ENCODE measurements at regions not wholly inside any gene's neighbourhood (a gene's known extent, or its start where the extent isn't known, plus 50 kb on each side); places are given as distances from the start of the nearest gene placed in this dataset.

DNA sequence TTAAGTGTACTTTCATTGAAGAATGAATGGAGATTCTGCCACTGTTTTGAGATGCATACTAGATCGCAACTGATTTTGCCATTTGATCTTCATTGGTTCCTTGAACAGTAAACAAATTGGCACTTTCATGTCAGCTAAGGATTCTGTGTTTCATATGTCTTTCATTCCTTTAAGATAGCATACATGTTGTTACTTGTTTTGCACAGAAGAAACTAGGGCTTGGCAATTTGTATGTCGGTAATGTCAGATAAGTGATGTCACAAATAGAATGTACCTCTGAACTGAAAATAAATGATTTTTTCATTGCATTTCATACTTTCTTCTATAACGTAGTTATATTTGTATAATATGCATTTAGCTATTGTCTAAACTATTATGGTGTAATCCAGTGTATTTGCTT lies 73.2 kb upstream of the TENM3 start:
- Mint-ChIP-seq H3K4me1 (peaks cover 15% of the 10 kb centered on the region), H3K27ac (peak overlapping the region in 1 of 3 experiments; percentile 10), H3K4me3 (no peak overlapping the region), H3K27me3 (ENCODE audit: low read depth) (no peaks in the 10 kb centered on the region), H3K9me3 (no peaks in the 10 kb centered on the region), H3K36me3 (ENCODE audit: low read depth) (peaks cover 4% of the 10 kb centered on the region)
- TF ChIP-seq, protein P1, sequence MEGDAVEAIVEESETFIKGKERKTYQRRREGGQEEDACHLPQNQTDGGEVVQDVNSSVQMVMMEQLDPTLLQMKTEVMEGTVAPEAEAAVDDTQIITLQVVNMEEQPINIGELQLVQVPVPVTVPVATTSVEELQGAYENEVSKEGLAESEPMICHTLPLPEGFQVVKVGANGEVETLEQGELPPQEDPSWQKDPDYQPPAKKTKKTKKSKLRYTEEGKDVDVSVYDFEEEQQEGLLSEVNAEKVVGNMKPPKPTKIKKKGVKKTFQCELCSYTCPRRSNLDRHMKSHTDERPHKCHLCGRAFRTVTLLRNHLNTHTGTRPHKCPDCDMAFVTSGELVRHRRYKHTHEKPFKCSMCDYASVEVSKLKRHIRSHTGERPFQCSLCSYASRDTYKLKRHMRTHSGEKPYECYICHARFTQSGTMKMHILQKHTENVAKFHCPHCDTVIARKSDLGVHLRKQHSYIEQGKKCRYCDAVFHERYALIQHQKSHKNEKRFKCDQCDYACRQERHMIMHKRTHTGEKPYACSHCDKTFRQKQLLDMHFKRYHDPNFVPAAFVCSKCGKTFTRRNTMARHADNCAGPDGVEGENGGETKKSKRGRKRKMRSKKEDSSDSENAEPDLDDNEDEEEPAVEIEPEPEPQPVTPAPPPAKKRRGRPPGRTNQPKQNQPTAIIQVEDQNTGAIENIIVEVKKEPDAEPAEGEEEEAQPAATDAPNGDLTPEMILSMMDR (IDR thresholded peaks at IDR 0.05; ENCODE audit: unreplicated experiment in 3 of 3), result no peak

DNA sequence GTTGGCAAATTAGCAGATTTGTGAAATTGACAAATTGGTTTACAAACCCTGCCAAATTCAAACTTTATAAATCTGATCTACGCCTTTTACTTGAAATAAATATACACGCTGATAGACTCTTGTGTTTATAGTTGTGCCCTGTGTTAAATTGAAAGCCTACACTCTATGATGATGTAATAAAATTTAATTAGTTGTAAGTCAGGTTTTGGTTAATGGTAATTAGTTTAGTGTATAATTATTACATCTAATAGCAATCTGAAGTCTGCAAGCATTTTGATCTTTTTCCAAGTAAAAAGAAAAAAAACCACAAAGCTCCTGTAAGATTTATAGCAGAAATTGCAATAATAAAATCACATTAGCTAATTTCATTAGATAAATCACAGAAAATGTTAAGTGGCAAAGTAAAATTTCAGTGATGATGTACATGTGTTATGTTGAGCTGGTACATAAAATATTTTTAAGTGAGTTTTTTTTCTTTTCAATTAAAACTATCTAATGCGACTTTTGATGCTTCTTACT lies 72.7 kb upstream of the TENM3 start:
- TF ChIP-seq, protein P1 (IDR thresholded peaks at IDR 0.05; ENCODE audit: unreplicated experiment in 3 of 3), result no peak
- Mint-ChIP-seq H3K27me3 (ENCODE audit: low read depth) (no peaks in the 10 kb centered on the region), H3K9me3 (no peaks in the 10 kb centered on the region), H3K4me3 (no peak overlapping the region), H3K36me3 (ENCODE audit: low read depth) (peaks cover 4% of the 10 kb centered on the region), H3K27ac (no peak overlapping the region), H3K4me1 (peaks cover 15% of the 10 kb centered on the region)

DNA sequence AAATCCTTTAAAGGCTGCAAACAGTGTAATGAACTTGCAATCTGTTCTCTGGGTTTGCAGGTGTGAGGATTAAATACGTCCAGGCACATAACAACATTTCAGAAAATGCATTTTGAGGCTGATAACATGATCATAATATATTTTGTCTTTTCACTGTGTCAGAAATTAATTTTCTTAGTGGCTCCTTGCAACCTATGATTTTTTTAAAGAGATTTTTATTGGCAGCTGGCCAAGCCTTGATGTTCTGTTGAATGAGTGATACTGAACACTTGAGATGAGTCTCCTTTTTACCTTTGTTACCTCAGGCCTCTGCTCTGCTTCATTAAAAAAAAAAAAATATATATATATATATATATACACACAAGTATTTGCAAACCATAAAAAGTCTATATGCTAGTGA lies 68.2 kb upstream of the TENM3 start:
- Mint-ChIP-seq H3K4me1 (peaks cover 22% of the 10 kb centered on the region), H3K27ac (no peak overlapping the region), H3K27me3 (ENCODE audit: low read depth) (no peaks in the 10 kb centered on the region), H3K4me3 (no peak overlapping the region), H3K36me3 (ENCODE audit: low read depth) (no peaks in the 10 kb centered on the region), H3K9me3 (no peaks in the 10 kb centered on the region)
- TF ChIP-seq, protein P1 (IDR thresholded peaks at IDR 0.05; ENCODE audit: unreplicated experiment in 3 of 3), result no peak

DNA sequence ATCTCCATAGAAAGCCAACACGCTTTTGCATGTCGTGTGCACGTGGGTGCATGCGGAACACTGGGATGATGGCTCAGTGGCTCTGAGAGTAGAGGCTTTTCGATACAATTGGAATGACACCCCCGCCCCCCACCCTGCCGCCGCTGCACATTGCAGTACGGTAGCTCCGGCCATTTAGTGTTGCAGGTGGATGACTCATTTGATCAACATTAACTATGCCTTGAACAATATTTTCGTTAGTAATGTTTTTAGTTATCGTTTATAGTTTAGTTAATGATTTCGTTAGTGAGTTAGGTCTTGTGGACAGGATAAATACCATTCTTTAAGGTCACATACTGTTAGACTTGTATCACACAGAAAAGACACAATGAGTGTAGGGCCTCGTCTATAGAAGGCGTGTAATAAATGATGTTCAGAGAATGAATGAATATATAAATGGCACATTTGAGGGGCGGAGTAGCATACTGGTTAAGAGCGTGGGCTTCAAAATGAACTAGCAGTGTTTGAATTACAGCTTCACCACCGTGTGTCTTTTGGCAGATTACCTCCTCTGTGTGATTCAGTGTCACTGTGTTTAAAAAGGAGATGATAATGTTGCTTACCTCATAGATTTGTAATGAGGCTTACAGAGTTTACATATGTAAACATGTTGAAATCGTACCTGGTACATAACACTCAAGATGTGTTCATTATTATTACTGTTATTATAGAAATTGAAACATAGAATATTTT lies 67.2 kb upstream of the TENM3 start:
- Mint-ChIP-seq H3K27me3 (ENCODE audit: low read depth) (no peaks in the 10 kb centered on the region), H3K9me3 (no peaks in the 10 kb centered on the region), H3K4me1 (peaks cover 22% of the 10 kb centered on the region), H3K4me3 (no peak overlapping the region), H3K27ac (no peak overlapping the region), H3K36me3 (ENCODE audit: low read depth) (no peaks in the 10 kb centered on the region)
- TF ChIP-seq, protein P1 (IDR thresholded peaks at IDR 0.05; ENCODE audit: unreplicated experiment in 3 of 3), result no peak

DNA sequence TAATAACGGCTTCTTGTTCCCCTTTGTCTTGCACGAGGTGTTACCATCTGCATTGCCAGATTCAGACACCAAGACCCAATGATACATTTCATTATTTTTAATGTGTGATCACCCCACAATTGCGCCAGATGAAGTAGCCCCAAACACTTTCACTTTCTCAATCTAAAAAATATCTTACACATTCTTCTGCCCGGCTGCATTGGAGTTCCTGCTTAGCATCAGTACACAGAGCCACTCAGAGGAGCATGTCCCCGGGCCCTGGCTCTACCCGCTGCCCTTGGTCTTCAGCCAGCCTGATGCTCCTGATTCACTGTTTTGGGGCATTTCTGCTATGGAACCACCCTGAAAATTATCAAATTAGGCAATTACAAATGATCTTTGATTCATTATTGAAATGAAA lies 66.0 kb upstream of the TENM3 start:
- H3K27ac Mint-ChIP-seq, result no peak overlapping the region
- no peaks in the 10 kb centered on the region for H3K36me3 Mint-ChIP-seq (ENCODE audit: low read depth)
- peaks cover 26% of the 10 kb centered on the region for H3K4me1 Mint-ChIP-seq
- no peak overlapping the region for H3K4me3 Mint-ChIP-seq
- TF ChIP-seq, protein P1 (IDR thresholded peaks at IDR 0.05; ENCODE audit: unreplicated experiment in 3 of 3), result no peak
- peaks cover 2% of the 10 kb centered on the region for H3K27me3 Mint-ChIP-seq (ENCODE audit: low read depth)
- H3K9me3 Mint-ChIP-seq, result no peaks in the 10 kb centered on the region

DNA sequence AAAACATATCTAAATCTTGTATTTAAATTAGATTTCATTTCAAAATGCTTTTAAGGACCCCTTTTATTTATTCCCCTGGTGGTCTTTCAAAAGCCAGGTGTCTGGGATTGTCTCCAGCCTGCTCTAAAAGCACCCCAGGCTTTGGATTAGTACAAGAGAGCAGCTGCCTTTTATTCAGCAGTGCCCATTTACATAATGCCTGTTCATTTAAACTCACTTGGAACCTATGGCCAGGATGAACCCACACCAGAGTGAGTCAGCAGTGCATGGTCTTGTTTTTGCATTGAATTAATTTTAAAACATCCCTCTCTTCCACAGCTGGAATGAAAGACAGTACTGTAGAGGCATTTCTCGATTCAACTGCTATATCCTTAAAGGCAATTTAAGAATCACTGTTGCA lies 64.1 kb upstream of the TENM3 start:
- Mint-ChIP-seq H3K27ac (no peak overlapping the region), H3K36me3 (ENCODE audit: low read depth) (no peaks in the 10 kb centered on the region), H3K27me3 (ENCODE audit: low read depth) (peaks cover 4% of the 10 kb centered on the region), H3K4me1 (peaks cover 26% of the 10 kb centered on the region), H3K9me3 (no peaks in the 10 kb centered on the region), H3K4me3 (no peak overlapping the region)
- TF ChIP-seq, protein P1 (IDR thresholded peaks at IDR 0.05; ENCODE audit: unreplicated experiment in 3 of 3), result no peak
